HUDEP-2 (cell line): ENCODE measurements at regions not wholly inside any gene's neighbourhood (a gene's known extent, or its start where the extent isn't known, plus 50 kb on each side); places are given as distances from the start of the nearest gene placed in this dataset.
A peak's percentile ranks its signal among the peaks of the same experiment; 100 is the strongest.

Source experiments
- DNase-seq, 76 experiments: peaks; one replicate each; lab custom pipeline; 2025; ENCODE audit not compliant: unreplicated experiment in 76 of 76; lab: John Stamatoyannopoulos, UW

- no peak for DNase-seq
These were observed 137.3 kb upstream of the GPR12 start for GRCh38 chr13:26897706-26898550.

DNA sequence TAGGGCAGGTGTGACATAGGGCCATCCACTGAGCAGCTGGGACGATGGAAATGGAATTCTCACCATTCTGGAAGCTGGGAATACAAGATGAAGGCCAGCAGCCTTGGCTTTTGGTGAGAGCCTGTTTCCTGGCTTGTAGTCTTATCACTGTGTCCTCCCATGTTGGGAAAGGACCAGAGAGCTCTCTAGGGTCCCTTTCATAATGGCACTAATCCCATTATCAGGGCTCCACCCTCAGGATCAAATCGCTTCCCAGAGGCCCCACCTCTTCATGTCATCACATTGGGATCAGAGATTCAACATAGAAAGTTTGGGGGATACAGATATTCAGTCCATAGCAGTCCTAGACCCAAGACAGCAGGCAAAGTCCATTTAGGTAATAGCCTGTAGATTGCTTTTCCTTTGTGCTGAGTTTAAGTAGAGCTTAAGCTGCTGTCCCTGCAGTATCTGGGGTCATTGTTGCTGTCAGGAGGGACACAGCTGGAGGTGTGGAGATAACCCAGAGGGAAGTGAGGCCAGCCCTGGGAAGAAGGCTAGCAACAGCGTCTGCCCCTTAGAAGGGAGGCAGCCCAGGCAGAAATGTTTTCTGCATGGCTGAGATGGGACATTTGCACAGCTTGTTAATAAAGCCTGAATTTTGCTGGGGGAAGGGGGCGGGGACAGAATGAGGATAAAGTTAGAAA is 136.5 kb upstream of the GPR12 start:
- peak in 1 of 76 experiments; percentile 2 for DNase-seq

DNA sequence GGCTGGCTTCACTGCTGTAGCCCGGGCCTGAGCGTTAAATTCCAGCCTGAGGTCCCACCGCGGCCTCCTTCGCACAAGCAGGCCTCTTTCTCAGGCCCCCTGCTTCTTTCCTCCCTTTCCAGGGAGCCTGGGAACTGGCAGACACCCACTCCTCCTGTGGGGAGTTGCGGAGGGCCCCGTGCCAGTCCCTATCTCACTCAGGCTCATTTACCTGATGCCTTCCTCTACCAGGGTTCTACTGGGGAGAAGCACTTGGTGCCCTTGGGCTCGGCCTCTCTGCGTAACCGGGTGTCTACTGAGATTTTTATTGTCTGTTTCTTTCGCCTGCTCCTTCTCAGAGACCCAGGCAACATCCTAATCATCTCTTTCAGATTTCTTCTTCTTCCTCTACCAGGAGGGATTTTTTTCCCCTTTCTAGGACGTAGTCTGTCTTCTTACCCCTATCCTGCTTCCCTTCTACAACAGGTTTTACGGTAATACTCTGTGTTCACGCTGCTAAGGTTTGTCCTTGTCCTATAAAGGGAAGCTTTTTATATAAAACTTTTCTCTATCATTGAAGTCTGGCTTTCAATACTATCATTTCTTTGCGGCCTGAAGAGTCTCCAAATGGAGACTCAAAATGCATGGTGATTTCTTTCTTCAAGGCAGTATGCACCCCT is 135.4 kb upstream of the GPR12 start:
- DNase-seq = no peak

- no peak for DNase-seq
These were observed 134.7 kb upstream of the GPR12 start for GRCh38 chr13:26895081-26895807.

DNA sequence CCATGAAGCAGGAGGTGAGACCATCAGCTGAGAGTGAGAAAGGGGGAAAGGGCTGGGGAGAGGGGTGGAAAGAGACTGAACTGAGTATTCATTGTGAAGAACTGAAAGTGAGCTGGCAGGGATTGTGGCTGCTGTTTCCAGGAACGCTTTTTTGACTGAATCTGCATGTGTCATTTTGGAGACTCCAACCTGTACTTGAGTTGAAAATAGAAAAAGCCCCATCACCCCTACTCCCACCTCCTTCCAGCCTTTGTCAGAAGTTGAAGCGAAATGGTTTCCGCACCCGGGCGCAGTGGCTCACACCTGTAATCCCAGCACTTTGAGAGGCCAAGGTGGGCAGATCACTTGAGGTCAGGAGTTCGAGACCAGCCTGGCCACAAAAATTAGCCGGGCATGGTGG is 128.0 kb upstream of the GPR12 start:
- DNase-seq = no peak

DNA sequence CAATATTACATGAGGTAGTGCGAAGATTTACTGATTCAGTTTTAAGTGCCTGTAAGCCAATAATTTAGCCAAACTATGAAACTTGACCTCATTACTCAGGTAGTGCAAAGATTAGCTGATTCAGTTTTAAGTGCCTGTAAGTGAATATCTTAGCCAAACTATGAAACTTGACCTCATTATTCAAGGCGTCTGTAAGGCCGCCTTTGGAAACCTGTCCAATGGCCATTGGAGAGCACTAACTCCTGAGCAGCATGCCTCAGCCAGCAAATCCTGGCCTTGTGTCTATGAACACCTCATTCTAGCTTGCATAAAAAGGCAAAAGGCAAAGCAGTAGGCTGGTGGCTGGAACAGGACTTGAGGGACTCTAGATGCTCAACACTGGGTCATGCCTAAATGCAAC is 127.0 kb upstream of the GPR12 start:
- DNase-seq = no peak

DNA sequence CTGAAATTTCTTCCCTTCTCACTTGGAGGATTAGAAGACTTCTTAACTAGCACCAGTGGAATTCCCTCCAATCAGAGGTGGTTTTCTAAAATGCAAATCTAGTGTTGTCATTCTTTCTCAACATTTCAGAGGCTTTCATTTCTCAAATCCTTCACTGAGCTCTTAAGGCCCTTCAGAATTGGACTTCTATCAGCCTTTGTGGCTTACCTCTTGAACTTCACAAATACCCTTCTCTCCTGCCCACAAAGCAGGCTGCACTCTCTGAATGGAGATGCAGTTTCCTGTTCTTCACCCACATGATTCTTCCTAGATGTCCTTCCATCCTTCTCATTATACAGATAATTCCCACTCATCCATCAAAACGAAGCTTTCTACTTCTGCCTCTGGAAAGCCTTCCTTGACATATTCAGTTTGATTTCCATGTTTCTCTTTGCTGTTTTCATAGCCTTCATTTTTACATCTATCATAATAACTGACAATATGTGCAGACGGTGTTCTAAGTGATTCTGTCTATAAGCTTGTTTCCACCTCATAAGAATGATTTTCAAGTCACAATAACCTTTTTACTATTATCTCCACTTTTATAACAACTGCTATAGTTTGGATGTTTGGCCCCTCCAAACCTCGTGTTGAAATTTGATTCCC is 123.1 kb upstream of the GPR12 start:
- DNase-seq = no peak

GRCh38 chr13:26882731-26883130 is 122.1 kb upstream of the GPR12 start:
- no peak for DNase-seq

DNA sequence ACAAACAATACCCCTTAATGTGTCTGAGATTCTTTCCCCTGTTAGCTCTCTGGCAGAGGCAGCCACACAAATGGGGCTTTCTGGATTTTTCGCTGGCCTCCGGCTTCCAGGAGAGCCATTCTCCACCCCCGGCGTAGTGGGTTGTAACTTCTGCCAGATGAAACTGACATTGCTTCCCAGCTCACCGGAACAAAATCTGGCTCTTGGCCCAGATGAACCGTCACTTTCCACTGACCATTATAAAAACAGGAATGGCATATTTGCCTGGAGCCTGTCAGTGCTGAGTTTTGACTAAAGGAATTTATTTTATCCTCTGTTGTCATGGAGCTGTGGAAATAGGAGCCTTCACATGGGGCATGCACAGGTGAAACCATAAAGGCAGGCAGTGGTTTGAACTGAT is 120.6 kb upstream of the GPR12 start:
- no peak for DNase-seq

DNA sequence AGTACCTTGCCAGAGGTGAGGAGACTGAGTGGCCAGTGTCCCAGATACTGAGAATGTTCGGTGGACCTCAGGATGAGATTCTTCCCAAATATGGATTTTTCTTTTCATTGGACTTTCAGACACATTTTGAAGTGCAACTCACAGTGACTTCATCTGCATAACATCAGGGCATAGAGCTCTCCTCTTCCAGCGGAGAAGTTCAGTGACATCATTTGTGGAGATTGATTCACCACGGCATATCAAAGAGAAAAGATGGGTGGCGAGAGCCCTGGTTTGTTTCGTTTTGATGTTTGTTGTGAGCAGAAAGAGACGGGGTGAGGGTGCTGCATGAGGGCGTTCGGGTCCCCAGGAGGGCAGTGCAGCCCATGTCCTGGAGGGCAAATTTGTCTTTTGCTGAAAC is 120.1 kb upstream of the GPR12 start:
- DNase-seq = no peak

- DNase-seq = no peak
These were observed 117.9 kb upstream of the GPR12 start for GRCh38 chr13:26878438-26878837.

- DNase-seq = no peak
These were observed 112.8 kb upstream of the GPR12 start for GRCh38 chr13:26873386-26873698.

- peak in 64 of 76 experiments; percentile 1 to 80 (median 48) for DNase-seq
These were observed 112.2 kb upstream of the GPR12 start for GRCh38 chr13:26872525-26873385.

DNA sequence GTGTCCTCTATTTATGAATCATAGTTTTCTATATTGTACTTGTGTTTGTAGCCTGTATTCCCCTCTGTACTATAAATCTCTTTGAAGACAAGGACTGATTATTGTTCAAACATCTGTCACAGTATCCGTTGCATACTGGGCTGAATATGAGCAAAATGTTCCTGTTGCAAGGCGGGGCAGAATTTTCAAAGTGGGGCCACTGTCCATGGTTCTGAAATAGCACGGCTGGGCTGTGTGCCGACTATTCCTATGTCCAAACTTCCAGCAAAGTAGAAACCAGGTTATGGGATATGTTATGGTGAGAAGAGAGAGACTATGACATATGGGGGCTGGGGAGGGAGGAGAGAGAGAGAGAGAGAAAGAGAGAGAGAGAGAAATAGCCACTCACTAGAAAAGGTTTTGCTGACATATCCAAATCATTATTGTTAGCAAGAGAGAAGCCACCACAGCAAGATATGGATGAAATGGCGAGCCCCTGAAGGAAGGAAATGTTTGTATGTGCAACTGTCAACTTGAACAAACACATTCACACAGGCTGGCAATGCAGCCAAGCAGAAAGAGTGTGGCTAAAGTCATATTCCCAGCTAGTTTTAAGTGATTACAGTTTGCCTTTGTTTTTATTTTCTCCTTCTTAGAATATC is 107.0 kb upstream of the GPR12 start:
- DNase-seq = peak in 26 of 76 experiments; percentile 2 to 45 (median 12)

DNA sequence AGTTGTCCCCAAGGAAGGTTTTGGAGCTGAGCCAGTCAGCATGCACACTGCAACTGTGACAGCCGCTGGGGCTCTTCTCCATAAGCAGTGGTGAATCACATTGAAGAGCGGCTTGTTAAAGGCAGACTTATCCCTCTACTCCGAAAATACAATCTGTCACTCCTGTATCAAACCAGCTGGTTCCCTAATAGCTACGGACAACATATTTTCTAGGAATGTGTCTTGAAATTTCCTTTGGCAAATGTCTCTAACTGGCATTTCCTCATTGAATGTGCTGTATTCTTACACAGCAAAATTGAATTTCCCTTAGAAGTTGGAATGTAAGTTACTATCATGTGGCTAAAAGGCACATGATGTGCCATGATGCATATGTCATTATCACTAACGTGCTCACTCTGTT is 104.0 kb upstream of the GPR12 start:
- no peak for DNase-seq

DNA sequence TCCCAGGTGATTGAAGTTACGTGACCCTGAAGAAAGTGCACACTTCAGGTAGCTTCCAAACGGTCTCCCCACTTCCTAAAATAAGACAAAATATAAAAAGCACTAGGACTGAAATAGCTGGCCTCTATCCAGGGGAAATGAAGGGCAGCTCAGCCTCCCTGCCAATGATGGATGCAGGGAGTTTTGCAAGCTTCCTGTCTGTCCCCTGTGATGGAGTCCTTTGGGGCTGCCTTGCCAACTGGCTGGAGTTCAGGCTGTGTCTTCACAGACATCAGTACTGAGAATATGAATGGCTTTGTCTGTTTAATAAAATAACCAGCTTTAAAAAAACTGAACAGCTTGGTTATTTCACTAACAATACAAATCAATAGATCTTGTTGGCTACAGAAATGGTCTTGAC is 101.4 kb upstream of the GPR12 start:
- no peak for DNase-seq

DNA sequence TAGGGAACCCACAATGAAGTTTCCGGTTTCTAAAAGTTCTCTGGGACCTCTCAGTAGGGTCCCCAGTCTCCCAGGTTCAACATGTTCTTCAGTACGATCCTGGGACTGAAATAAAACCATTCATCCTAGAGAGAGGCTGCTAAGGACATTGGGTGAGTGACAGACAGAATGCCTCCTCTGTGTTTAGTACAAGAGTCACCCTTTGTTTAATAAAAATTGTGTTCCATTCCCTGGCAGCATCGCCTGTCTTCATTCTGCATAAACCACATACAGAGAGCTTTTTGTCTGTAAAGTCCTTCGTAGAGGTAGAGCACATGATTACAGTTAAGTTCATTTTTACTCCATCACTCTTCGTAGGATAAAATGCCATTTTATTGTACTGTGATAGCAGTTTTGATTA is 95.3 kb upstream of the GPR12 start:
- DNase-seq = no peak

DNA sequence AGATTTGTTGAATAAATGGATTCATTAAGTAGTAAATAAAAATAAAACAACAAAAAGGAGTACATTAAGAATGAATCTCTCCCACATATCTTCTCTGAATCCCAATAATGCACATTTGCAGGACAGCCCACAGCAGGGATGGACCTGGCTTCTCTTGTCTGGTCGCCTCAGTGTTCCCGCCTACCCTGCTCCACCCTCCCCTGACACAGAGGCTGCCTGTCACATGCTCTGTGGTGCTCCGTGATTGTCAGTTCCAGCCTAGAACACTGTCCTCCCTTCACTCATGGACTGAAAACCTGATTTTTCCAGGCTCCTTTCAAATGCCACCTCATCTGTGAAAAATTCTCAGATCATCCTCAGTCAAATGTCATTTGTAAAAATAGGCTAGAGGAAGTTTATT is 94.5 kb upstream of the GPR12 start:
- no peak for DNase-seq

- no peak for DNase-seq
These were observed 92.7 kb upstream of the GPR12 start for GRCh38 chr13:26853323-26853722.
